Heart left ventricle (tissue), 16 donors: ENCODE measurements at regions not wholly inside any gene's neighbourhood (a gene's known extent, or its start where the extent isn't known, plus 50 kb on each side); places are given as distances from the start of the nearest gene placed in this dataset.

Experiments
- ATAC-seq, 4 donors: fragments of 200-7000 bp; cut with Tn5 transposase; one replicate each; pipeline ENCODE4 v1.9.1; 2020 to 2022; ENCODE audit warnings: moderate library complexity in 4 of 4, mild to moderate bottlenecking in 3 of 4, moderate number of reproducible peaks in 1 of 4
- DNase-seq, 5 donors: peaks; one replicate each; pipeline ENCODE4 v3.0.0-alpha.2; 2020
- H3K27ac ChIP-seq, 12 donors: fragments of 200-600 bp; sonication (generic) in 4 of 12; one replicate each; pipeline versions ENCODE4 v1.5.0 to v1.8.0; 2016 to 2022; ENCODE audit warnings: mild to moderate bottlenecking in 2 of 12
- H3K27me3 ChIP-seq, 9 donors: fragments of 200-600 bp; sonication (generic) in 2 of 9; one replicate each; pipeline versions ENCODE4 v1.5.1 to v1.8.0; 2016 to 2022; ENCODE audit warnings: mild to moderate bottlenecking in 3 of 9
- H3K36me3 ChIP-seq, 9 donors: fragments of 200-600 bp; sonication (generic) in 2 of 9; one replicate each; pipeline versions ENCODE4 v1.5.0 to v1.8.0; 2018 to 2022; ENCODE audit warnings: mild to moderate bottlenecking in 2 of 9
- H3K4me1 ChIP-seq, 12 donors: fragments of 200-600 bp; sonication (generic) in 4 of 12; one replicate each; pipeline versions ENCODE4 v1.5.0 to v1.8.0; 2016 to 2022; ENCODE audit warnings: mild to moderate bottlenecking in 3 of 12
- H3K4me3 ChIP-seq, 12 donors: fragments of 200-600 bp; sonication (generic) in 4 of 12; one replicate each; pipeline versions ENCODE4 v1.5.0 to v1.8.0; 2017 to 2022; ENCODE audit warnings: mild to moderate bottlenecking in 9 of 12, moderate library complexity in 4 of 12
- H3K9me3 ChIP-seq, 12 donors: fragments of 200-600 bp; sonication (generic) in 4 of 12; one replicate each; pipeline versions ENCODE4 v1.5.0 to v1.8.0; 2016 to 2022; ENCODE audit warnings: mild to moderate bottlenecking in 1 of 12
- CTCF ChIP-seq, 12 donors: fragments of 200-600 bp; sonication (generic) in 4 of 12; IDR thresholded peaks; one replicate each; pipeline versions ENCODE4 v1.5.0 to v1.8.0; 2018 to 2022; ENCODE audit warnings: antibody characterized with exemption in 12 of 12, mild to moderate bottlenecking in 5 of 12
- POLR2A ChIP-seq, 2 donors: fragments of 450-650 bp; IDR thresholded peaks; one replicate each; pipeline ENCODE4 v1.6.1; 2017; ENCODE audit warnings: antibody characterized with exemption in 2 of 2, mild to moderate bottlenecking in 2 of 2, moderate library complexity in 2 of 2
- WGBS, 4 donors: extraction: QIAGEN DNeasy Blood & Tissue Kit in 2 of 4; methylation state at CpG; one replicate each; pipeline versions ENCODE4 v1.1.5 to v1.1.7; 2013 to 2018; 5-methylcytosine and 5-hydroxymethylcytosine counted together
- intact Hi-C, 10 donors: fragments of 100-400 bp; cut with DNase I; formaldehyde crosslinking; loops; one replicate each; pipeline versions ENCODE4 v1.11.1 to v1.14.2; 2022
- donor health status: ischemic (EF 13 %, LVEDD 7.1; RV severe dilation, severe dysfunction).
- donor health status: healthy with polysubstance abuse.
- donor health status: DM: no; HTN: yes; CAD: no.
- donor health status: DM: no; HTN: no; CAD: no.
- donor health status: ischemic (EF 25% LVEDD 6.9; RV normal size, moderate dysfunction).
- donor health status: ischemic (EF 25% LVEDD 5.7; RV mildly dilated, moderate dysfunction).
- donor health status: healthy.
- donor health status: DM: yes; HTN: yes; CAD: no.
- donor health status: ischemic (EF 35%, LVEDD 5.7; RV mildly dilated, moderate dysfunction).
- donor health status: nonischemic (EF 11% LVEDD 7.7; RV severe dilation, severe dysfunction).
- donor health status: DM: yes; HTN: yes; CAD: no.
- donor health status: PGD.
- donor health status: ischemic (EF 29% LVEDD 5.4; RV normal size, mild dysfunction).
- donor health status: nonischemic (EF 23%, LVEDD 6.1; RV moderate dilation, normal function).

DNA sequence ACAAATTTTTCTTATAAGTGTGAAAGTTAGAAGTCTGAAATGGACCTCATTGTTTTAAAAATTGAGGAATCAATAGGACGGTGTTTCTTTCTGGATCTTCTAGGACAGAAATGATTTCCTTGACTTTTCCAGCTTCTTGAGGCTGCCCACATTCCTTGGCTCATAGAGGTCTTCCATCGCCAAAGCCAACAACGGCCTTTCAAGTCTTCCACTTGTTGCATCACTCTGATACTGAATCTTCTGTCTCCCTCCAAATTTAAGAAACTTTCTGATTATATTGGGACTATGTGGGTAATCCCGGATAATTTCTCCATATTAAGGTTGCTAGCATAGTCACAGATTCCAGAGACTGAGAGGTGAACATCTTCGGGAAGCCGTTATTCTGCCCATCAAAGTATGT, 595.4 kb upstream of the ADAMTS5 start:
- WGBS, 4 donors: 92 to 97% (median 94%) methylated on average over 6 of the region's 6 CpGs
- H3K4me1 ChIP-seq: no peaks in the 10 kb centered on the region
- DNase-seq (no peak), ATAC-seq (no peak)
- no peaks in the 10 kb centered on the region for H3K9me3 ChIP-seq
- no peak overlapping the region for H3K4me3 ChIP-seq
- no peaks in the 10 kb centered on the region for H3K36me3 ChIP-seq
- no peaks in the 10 kb centered on the region for H3K27me3 ChIP-seq
- TF ChIP-seq CTCF (IDR thresholded peaks at IDR 0.05) (no peak), POLR2A (IDR thresholded peaks at IDR 0.05) (no peak)
- intact Hi-C loops: loop anchor here (5.0 to 10.0 kb wide), 10 partner anchors 140 to 1182 kb away; partner anchors contain the start of gene ADAMTS5 (in 3 of the 10)
- no peak overlapping the region for H3K27ac ChIP-seq

DNA sequence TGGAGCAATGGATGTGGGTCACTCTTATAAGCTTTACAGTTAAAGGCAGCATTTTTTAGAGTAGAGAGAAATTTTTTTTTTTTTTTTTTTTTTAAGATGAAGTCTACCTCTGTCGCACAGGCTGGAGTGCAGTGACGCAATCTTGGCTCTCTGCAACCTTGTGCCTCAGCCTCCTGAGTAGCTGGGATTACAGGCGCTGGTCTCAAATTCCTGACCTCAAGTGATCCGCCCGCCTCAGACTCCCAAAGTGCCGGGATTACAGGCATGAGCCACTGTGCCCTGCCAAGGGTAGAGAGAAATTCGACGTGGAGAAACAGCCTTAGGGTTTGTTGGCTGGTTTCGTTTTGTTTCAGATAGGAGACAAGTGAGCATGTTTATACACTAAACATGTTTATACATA, 594.2 kb upstream of the ADAMTS5 start:
- ATAC-seq (peak in 1 of 4 donors; percentile 38), DNase-seq (peak in 1 of 5 donors; percentile 32)
- Histone ChIP-seq H3K9me3 (peaks cover 0 to 4% (median 0%) of the 10 kb centered on the region in 12 donors), H3K36me3 (no peaks in the 10 kb centered on the region), H3K27me3 (no peaks in the 10 kb centered on the region), H3K4me3 (no peak overlapping the region), H3K27ac (no peak overlapping the region), H3K4me1 (no peaks in the 10 kb centered on the region)
- WGBS, 4 donors: 82 to 95% (median 90%) methylated on average over 9 of the region's 9 CpGs
- TF ChIP-seq POLR2A (IDR thresholded peaks at IDR 0.05) (no peak), CTCF (IDR thresholded peaks at IDR 0.05) (no peak)
- intact Hi-C loops: loop anchor here (5.0 to 10.0 kb wide), 10 partner anchors 141 to 1184 kb away; partner anchors contain the start of gene ADAMTS5 (in 3 of the 10)

- no peaks in the 10 kb centered on the region for H3K4me1 ChIP-seq
- H3K27ac ChIP-seq: no peak overlapping the region
- intact Hi-C loops: loop anchor here in 2 of 10 donors (5.0 to 10.0 kb wide), 2 partner anchors 193 to 780 kb away; no protein-coding TSS in a partner anchor
- ATAC-seq (no peak), DNase-seq (no peak)
- WGBS, 4 donors: 67 to 73% (median 73%) methylated on average over 1 of the region's 1 CpG
- H3K9me3 ChIP-seq: peaks cover 0 to 30% (median 7%) of the 10 kb centered on the region in 12 donors
- H3K27me3 ChIP-seq: no peaks in the 10 kb centered on the region
- no peak for TF ChIP-seq POLR2A (IDR thresholded peaks at IDR 0.05)
- TF ChIP-seq CTCF (IDR thresholded peaks at IDR 0.05): no peak
- no peak overlapping the region for H3K4me3 ChIP-seq
- no peaks in the 10 kb centered on the region for H3K36me3 ChIP-seq
Observed at GRCh38 chr21:27557356-27557755, 590.5 kb upstream of the ADAMTS5 start.

- no peaks in the 10 kb centered on the region for H3K27me3 ChIP-seq
- H3K4me3 ChIP-seq: no peak overlapping the region
- TF ChIP-seq CTCF (IDR thresholded peaks at IDR 0.05) (no peak), POLR2A (IDR thresholded peaks at IDR 0.05) (no peak)
- no peaks in the 10 kb centered on the region for H3K36me3 ChIP-seq
- ATAC-seq (no peak), DNase-seq (no peak)
- WGBS, 4 donors: 93 to 97% (median 95%) methylated on average over 2 of the region's 2 CpGs
- intact Hi-C loops: loop anchor here in 2 of 10 donors (5.0 to 10.0 kb wide), 2 partner anchors 191 to 781 kb away; no protein-coding TSS in a partner anchor
- peaks cover 0 to 38% (median 10%) of the 10 kb centered on the region in 12 donors for H3K9me3 ChIP-seq
- no peak overlapping the region for H3K27ac ChIP-seq
- H3K4me1 ChIP-seq: no peaks in the 10 kb centered on the region
Observed at GRCh38 chr21:27555996-27556395, 589.1 kb upstream of the ADAMTS5 start.
